ENCODE measurements at regions not wholly inside any gene's neighbourhood (a gene's known extent, or its start where the extent isn't known, plus 50 kb on each side); places are given as distances from the start of the nearest gene placed in this dataset.

DNA sequence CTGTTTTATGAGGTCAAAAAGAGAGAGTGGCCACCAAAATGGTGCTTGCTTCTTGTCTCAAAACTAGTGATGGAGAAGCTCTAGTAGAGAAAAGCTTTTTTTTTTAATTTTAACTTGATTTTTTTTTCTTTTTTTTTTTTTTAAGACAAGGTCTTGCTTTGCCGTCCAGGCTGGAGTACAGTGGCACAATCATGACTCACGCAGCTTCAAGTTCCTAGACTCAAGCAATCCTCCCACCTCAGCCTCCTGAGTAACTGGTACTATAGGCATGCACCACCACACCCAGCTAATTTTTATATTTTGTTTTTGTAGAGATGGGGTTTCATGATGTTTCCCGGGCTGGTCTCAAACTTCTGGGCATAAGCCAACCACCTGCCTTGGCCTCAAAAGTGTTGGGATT is 279.0 kb downstream of the TBC1D4 start:
- no peak overlapping the region for H3K4me3 ChIP-seq
- intact Hi-C loops (cut with DNase I; ENCODE audit: low total_unique reads), result no loop called here
- in situ Hi-C loops (cut with MboI; ENCODE audit: low sequenced_read_pairs in 4 of 4), result loop anchor here in 3 of 4 donors (25.0 kb wide), 1 partner anchor 1441 kb away; no protein-coding TSS in a partner anchor
- H3K27ac ChIP-seq, result no peak overlapping the region
- H3K36me3 ChIP-seq, result no peaks in the 10 kb centered on the region
- TF ChIP-seq, protein P1, sequence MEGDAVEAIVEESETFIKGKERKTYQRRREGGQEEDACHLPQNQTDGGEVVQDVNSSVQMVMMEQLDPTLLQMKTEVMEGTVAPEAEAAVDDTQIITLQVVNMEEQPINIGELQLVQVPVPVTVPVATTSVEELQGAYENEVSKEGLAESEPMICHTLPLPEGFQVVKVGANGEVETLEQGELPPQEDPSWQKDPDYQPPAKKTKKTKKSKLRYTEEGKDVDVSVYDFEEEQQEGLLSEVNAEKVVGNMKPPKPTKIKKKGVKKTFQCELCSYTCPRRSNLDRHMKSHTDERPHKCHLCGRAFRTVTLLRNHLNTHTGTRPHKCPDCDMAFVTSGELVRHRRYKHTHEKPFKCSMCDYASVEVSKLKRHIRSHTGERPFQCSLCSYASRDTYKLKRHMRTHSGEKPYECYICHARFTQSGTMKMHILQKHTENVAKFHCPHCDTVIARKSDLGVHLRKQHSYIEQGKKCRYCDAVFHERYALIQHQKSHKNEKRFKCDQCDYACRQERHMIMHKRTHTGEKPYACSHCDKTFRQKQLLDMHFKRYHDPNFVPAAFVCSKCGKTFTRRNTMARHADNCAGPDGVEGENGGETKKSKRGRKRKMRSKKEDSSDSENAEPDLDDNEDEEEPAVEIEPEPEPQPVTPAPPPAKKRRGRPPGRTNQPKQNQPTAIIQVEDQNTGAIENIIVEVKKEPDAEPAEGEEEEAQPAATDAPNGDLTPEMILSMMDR (IDR thresholded peaks at IDR 0.05 in 4 of 5, conservative IDR thresholded peaks at IDR 0.05 in 1 of 5), result no peak
- TF ChIP-seq POLR2A (IDR thresholded peaks at IDR 0.05), result no peak
- no peak for DNase-seq
- H3K4me1 ChIP-seq, result no peaks in the 10 kb centered on the region
- H3K27me3 ChIP-seq, result no peaks in the 10 kb centered on the region
- H3K9me3 ChIP-seq, result no peaks in the 10 kb centered on the region
- no peak for ATAC-seq

DNA sequence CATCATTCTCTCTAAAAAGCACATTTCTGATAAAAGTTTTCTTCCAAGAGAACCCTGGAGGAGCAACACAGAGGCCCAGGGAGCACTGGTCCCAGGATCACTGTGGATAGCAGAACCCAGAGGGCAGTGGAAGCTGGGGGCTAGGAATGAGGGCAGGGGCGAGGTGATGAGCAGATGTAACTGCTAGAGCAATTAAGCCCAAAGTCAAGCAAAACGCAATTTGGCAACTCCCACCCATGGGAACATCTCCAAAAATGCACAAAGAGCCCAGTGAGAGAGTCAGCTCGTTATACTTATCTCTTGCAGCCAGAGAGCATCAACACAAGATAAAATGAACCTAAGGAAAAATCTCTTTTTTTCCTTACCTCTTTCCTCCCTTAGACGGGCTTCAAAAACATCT is 284.2 kb downstream of the TBC1D4 start:
- H3K36me3 ChIP-seq, result no peaks in the 10 kb centered on the region
- H3K27me3 ChIP-seq, result no peaks in the 10 kb centered on the region
- H3K4me3 ChIP-seq, result no peak overlapping the region
- DNase-seq (no peak), ATAC-seq (no peak)
- no peak overlapping the region for H3K27ac ChIP-seq
- TF ChIP-seq, protein P1 (IDR thresholded peaks at IDR 0.05 in 4 of 5, conservative IDR thresholded peaks at IDR 0.05 in 1 of 5), result no peak
- TF ChIP-seq POLR2A (IDR thresholded peaks at IDR 0.05), result no peak
- no peaks in the 10 kb centered on the region for H3K9me3 ChIP-seq
- in situ Hi-C loops (cut with MboI; ENCODE audit: low sequenced_read_pairs in 4 of 4), result no loop called here
- intact Hi-C loops (cut with DNase I; ENCODE audit: low total_unique reads), result no loop called here
- peaks cover 24 to 39% of the 10 kb centered on the region in 2 donors for H3K4me1 ChIP-seq

DNA sequence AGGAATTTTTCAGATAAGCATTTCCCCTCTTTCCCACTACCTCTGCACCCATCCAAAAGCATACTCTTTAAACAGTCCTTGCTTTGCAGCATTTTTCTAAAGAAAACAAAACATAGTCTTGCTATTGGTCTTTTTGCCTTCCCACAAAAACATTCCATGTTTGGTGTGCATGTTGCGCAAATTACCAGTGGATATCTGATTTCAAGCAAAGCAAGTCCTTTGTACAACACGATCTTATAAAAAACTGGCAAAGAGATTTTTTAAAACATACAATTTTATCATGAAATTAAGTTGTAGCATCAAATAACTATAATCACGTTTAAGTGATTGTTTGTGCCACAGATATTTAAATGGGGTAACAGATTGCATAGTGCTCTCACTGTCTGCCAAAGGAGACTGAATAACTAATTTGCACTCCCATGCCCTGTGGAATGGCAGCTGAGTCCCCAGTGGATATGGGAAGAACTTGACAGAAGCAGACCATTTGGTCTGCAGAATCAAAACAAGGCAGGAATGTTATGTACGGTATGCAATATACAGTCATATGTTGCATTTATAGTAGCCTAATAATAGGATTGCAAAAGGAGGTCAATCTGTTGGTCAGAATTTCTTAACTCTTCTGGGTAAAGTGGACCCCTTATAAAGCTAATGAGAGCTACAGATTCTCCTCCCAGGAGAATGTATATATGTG is 285.7 kb downstream of the TBC1D4 start:
- H3K4me3 ChIP-seq, result peak overlapping the region in 1 of 4 donors; percentile 9
- H3K27ac ChIP-seq, result peak overlapping the region in 2 of 4 donors; percentile 18 to 41
- H3K9me3 ChIP-seq, result no peaks in the 10 kb centered on the region
- in situ Hi-C loops (cut with MboI; ENCODE audit: low sequenced_read_pairs in 4 of 4) (no loop called here), intact Hi-C loops (cut with DNase I; ENCODE audit: low total_unique reads) (no loop called here)
- peaks cover 24 to 39% of the 10 kb centered on the region in 2 donors for H3K4me1 ChIP-seq
- DNase-seq, result no peak
- H3K27me3 ChIP-seq, result no peaks in the 10 kb centered on the region
- no peak for TF ChIP-seq POLR2A (IDR thresholded peaks at IDR 0.05)
- TF ChIP-seq, protein P1 (IDR thresholded peaks at IDR 0.05 in 4 of 5, conservative IDR thresholded peaks at IDR 0.05 in 1 of 5), result no peak
- no peaks in the 10 kb centered on the region for H3K36me3 ChIP-seq
- ATAC-seq, result peak in 1 of 2 donors; percentile 72

DNA sequence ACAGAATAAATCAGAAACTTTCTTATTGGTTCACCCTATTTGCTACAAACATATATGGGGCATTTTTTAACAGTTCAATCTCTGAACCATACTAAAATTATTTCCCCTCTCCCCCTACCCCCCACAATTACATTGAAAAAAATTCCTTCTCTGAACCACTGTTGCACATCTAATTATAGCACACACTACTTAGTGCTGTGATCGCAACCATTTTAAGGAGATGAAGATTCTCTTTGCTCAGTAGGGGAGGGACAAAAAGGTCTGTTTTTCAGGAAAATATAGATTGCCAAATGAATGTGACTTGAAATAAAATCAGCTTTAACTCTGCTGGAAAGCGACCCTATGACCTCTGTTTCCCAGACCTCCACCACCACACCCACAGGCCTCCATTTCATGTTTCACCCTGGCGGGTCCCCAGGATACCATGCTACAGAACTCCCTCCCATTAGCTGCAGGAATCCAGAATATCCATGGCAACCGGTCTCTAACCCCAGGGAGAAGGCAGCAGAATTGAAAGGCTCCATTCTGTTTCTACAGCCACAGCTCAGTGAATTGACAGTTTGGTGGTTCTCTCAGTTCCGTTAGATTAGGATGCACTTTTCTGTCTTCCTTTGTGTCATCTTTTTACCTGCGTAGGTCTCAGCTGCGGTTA is 286.3 kb downstream of the TBC1D4 start:
- no peak overlapping the region for H3K4me3 ChIP-seq
- no peaks in the 10 kb centered on the region for H3K27me3 ChIP-seq
- ATAC-seq (no peak), DNase-seq (no peak)
- in situ Hi-C loops (cut with MboI; ENCODE audit: low sequenced_read_pairs in 4 of 4), result no loop called here
- TF ChIP-seq, protein P1 (IDR thresholded peaks at IDR 0.05 in 4 of 5, conservative IDR thresholded peaks at IDR 0.05 in 1 of 5), result no peak
- no peak for TF ChIP-seq POLR2A (IDR thresholded peaks at IDR 0.05)
- intact Hi-C loops (cut with DNase I; ENCODE audit: low total_unique reads), result no loop called here
- peaks cover 24 to 39% of the 10 kb centered on the region in 2 donors for H3K4me1 ChIP-seq
- peak overlapping the region in 2 of 4 donors; percentile 33 to 42 for H3K27ac ChIP-seq
- H3K9me3 ChIP-seq, result no peaks in the 10 kb centered on the region
- H3K36me3 ChIP-seq, result no peaks in the 10 kb centered on the region

All from gastrocnemius medialis (tissue), 4 donors.